ENCODE measurements at regions not wholly inside any gene's neighbourhood (a gene's known extent, or its start where the extent isn't known, plus 50 kb on each side); places are given as distances from the start of the nearest gene placed in this dataset.
"Not testable (repeated sequence)": the region's sequence is repeated elsewhere in the genome, so short reads cannot be mapped to it uniquely, and the experiment has no call there.

- no peak for DNase-seq (ENCODE audit: low read depth)
These were observed 82.2 kb upstream of the RNU2-1 start for GRCh38 chr17:43315858-43316521.

DNA sequence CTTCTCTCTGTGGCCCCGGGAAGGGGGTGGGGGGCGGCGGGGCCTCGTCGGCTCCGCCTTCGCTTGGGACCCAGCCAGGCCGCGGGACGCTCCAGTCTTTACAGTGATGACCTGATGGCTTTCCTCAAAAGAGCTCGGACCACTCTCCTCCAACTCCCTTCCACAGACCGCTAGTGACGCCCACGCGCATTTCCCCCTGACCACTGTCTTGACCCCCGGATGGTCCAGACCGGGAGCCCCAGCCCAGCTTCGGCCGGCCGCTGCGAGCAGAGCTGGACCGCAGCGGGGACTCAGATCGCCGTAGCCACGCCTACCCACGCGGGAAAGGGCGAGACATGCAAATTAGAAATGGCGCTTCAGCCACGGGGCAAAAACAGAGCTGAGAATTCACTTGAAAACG, 81.6 kb upstream of the RNU2-1 start:
- DNase-seq (ENCODE audit: low read depth) = no peak

GRCh38 chr17:43314611-43315011, 80.8 kb upstream of the RNU2-1 start:
- DNase-seq (ENCODE audit: low read depth) = no peak

- no peak for DNase-seq (ENCODE audit: low read depth)
These were observed 78.2 kb upstream of the RNU2-1 start for GRCh38 chr17:43312011-43312410.

DNA sequence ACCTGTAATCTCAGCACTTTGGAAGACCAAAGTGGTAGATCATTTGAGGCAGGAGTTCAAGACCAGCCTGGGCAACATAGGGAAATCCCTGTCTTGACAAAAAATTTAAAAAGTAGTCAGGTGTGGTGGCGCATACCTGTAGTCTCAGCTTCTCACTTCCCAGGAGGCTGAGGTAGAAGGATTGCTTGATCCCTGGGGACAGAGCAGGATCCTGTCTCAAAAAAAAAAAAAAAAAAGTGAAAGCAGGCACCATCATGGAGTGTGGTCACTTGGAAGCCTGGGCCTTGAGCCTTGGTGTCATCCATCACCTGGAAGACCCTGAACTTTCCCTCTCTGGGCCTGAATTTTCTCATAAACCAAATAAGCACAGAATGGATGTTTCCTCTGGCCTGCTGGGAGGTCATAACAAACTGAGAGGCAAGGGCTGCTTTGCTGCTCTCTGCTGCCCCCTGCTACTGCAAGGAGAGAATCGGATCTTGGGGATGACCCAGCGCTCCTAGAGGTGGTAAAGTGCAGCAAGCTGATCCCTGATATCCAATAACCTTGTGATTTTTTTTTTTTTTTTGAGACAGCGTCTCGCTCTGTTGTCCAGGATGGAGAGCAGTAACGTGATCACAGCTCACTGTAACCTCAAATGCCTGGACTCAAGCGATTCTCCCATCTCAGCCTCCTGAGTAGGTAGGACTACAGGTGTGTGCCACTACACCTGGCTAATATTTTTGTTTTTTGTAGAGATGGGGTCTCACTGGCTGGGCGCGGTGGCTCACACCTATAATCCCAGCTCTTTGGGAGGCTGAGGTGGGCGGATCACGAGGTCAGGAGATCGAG, 75.9 kb upstream of the RNU2-1 start:
- DNase-seq (ENCODE audit: low read depth) = no peak

- DNase-seq (ENCODE audit: low read depth) = no peak
These were observed 75.2 kb upstream of the RNU2-1 start for GRCh38 chr17:43308999-43309398.

DNA sequence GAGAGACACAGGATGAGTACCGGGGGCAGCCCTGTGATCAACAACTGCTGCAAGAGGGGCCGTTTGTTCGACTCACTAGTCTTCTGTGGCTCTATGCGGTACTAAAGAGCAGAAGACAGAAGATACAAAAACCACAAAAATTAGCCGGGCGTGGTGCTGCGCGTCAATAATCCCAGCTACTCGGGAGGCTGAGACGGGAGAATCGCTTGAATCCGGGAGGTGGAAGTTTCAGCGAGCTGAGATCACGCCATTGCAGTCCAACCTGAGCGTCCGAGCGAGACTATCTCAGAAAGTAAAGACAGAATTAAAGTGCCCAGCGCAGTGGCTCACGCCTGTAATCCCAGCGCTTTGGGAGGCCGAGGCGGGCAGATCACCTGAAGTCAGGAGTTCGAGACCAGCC, 71.0 kb upstream of the RNU2-1 start:
- DNase-seq (ENCODE audit: low read depth) = not testable (repeated sequence)

GRCh38 chr17:43303049-43303448, 69.3 kb upstream of the RNU2-1 start:
- DNase-seq (ENCODE audit: low read depth) = not testable (repeated sequence)

- DNase-seq (ENCODE audit: low read depth) = not testable (repeated sequence)
These were observed 65.7 kb upstream of the RNU2-1 start for GRCh38 chr17:43299300-43300076.

DNA sequence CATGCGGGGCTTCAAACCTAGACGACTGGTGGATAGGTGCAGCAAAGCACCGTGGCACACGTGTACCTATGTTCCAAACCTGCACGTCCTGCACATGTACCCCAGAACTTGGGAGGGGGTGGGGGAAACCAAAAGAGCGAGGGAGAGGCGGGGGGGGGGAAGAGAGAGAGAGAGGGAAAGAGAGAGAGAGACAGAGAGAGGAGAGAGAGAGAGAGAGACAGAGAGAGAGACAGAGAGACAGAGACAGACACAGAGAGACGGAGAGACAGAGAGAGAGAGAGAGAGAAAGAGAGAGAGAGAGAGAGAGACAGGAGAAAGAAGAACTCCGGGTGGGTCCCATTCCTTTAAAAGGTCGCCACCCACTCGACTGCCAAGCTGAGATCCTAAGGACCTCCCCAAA, 55.9 kb upstream of the RNU2-1 start:
- not testable (repeated sequence) for DNase-seq (ENCODE audit: low read depth)

DNA sequence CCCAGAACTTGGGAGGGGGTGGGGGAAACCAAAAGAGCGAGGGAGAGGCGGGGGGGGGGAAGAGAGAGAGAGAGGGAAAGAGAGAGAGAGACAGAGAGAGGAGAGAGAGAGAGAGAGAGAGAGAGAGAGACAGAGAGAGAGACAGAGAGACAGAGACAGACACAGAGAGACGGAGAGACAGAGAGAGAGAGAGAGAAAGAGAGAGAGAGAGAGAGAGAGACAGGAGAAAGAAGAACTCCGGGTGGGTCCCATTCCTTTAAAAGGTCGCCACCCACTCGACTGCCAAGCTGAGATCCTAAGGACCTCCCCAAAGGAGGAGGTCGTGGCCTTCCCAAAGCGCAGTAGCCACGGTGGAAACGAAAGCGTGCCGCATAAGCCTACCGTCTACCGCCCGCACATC, 49.8 kb upstream of the RNU2-1 start:
- DNase-seq (ENCODE audit: low read depth) = not testable (repeated sequence)
